B cell (primary cell): ENCODE measurements at regions not wholly inside any gene's neighbourhood (a gene's known extent, or its start where the extent isn't known, plus 50 kb on each side); places are given as distances from the start of the nearest gene placed in this dataset.

Source experiments
- EZH2 ChIP-seq: IDR thresholded peaks from 2 replicates; pipeline ENCODE4 v1.6.1; 2012; ENCODE audit warnings: borderline replicate concordance, low read depth, mild to moderate bottlenecking, moderate library complexity, low read length; ENCODE audit not compliant: insufficient read depth, poor library complexity, severe bottlenecking
- TF ChIP-seq, protein P1 (sequence below): fragments of 200-600 bp; IDR thresholded peaks from one replicate; pipeline ENCODE4 v1.8.0; 2022; ENCODE audit warnings: antibody characterized with exemption, mild to moderate bottlenecking

- TF ChIP-seq EZH2: no peak
- TF ChIP-seq, protein P1, sequence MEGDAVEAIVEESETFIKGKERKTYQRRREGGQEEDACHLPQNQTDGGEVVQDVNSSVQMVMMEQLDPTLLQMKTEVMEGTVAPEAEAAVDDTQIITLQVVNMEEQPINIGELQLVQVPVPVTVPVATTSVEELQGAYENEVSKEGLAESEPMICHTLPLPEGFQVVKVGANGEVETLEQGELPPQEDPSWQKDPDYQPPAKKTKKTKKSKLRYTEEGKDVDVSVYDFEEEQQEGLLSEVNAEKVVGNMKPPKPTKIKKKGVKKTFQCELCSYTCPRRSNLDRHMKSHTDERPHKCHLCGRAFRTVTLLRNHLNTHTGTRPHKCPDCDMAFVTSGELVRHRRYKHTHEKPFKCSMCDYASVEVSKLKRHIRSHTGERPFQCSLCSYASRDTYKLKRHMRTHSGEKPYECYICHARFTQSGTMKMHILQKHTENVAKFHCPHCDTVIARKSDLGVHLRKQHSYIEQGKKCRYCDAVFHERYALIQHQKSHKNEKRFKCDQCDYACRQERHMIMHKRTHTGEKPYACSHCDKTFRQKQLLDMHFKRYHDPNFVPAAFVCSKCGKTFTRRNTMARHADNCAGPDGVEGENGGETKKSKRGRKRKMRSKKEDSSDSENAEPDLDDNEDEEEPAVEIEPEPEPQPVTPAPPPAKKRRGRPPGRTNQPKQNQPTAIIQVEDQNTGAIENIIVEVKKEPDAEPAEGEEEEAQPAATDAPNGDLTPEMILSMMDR: no peak
These were observed 333.2 kb downstream of the SAMD5 start for GRCh38 chr6:147841547-147842148.
